HAP-1 (cell line): ENCODE measurements at regions not wholly inside any gene's neighbourhood (a gene's known extent, or its start where the extent isn't known, plus 50 kb on each side); places are given as distances from the start of the nearest gene placed in this dataset.

ENCODE experiments used
- DNase-seq, 2 experiments: peaks; one replicate each; pipeline ENCODE4 v3.0.0-alpha.2; 2016 to 2020; ENCODE audit warnings: low spot score in 2 of 2
- H3K27me3 ChIP-seq: fragments of 250-450 bp; sonication (Bioruptor Pico); 2 replicates; pipeline ENCODE4 v1.5.1; 2020; ENCODE audit warnings: low read depth, mild to moderate bottlenecking, moderate library complexity
- H3K36me3 ChIP-seq: fragments of 250-450 bp; sonication (Bioruptor Pico); replicated peaks from 2 replicates; pipeline ENCODE4 v1.5.1; 2020; ENCODE audit warnings: mild to moderate bottlenecking
- H3K4me1 ChIP-seq: fragments of 250-450 bp; sonication (Bioruptor Pico); 2 replicates; pipeline ENCODE4 v1.5.1; 2020; ENCODE audit warnings: mild to moderate bottlenecking
- H3K4me3 ChIP-seq: fragments of 250-450 bp; sonication (Bioruptor Pico); 2 replicates; pipeline ENCODE4 v1.5.1; 2020; ENCODE audit warnings: mild to moderate bottlenecking, moderate library complexity
- H3K9me3 ChIP-seq: fragments of 250-450 bp; sonication (Bioruptor Pico); 2 replicates; pipeline ENCODE4 v1.5.1; 2020; ENCODE audit warnings: mild to moderate bottlenecking, moderate library complexity
- in situ Hi-C: fragments of 300-500 bp; cut with MboI; formaldehyde crosslinking; loops from 3 replicates; pipeline ENCODE4 v1.14.3; 2020; ENCODE audit warnings: low sequenced_read_pairs, inconsistent platforms, mixed read lengths

GRCh38 chr6:62626661-62627060, 340.6 kb upstream of the KHDRBS2 start:
- H3K4me1 ChIP-seq = no peaks in the 10 kb centered on the region
- in situ Hi-C loops = no loop called here
- no peak for DNase-seq
- no peaks in the 10 kb centered on the region for H3K36me3 ChIP-seq
- no peaks in the 10 kb centered on the region for H3K9me3 ChIP-seq
- H3K4me3 ChIP-seq = no peak overlapping the region
- H3K27me3 ChIP-seq = no peaks in the 10 kb centered on the region

GRCh38 chr6:62623846-62624532, 338.0 kb upstream of the KHDRBS2 start:
- in situ Hi-C loops = no loop called here
- Histone ChIP-seq H3K4me3 (no peak overlapping the region), H3K9me3 (no peaks in the 10 kb centered on the region), H3K27me3 (no peaks in the 10 kb centered on the region), H3K36me3 (no peaks in the 10 kb centered on the region), H3K4me1 (no peaks in the 10 kb centered on the region)
- no peak for DNase-seq

DNA sequence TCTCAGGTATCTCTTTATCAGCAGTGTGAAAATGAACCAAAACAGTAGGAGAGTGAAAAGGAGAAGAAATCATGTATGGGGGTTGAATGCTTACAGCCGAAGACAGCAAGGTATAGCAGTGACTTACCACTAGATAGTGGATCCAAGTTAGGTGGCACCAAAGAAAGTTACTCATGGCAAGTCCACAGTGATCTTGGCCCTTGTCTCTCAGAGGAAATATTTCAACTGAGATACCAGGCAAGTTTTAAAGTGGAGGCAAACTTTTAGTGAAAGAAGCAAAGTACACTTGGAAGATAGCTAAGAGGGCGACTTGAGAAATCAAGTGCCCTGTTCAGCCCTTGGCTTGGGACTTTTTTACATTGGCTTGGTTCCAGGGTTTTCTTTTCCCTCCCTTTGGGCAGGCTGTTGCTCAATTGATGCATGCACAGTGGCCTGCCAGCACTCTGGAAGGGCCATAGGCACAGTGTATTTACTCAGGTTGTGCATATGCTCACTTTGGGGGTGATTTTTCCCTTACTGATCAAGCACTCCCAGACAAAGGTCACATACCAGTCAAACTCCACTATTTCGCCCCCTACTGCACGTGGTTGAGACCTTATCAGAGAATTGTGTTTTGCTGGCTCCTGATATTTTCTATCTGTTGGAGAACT, 329.5 kb upstream of the KHDRBS2 start:
- Histone ChIP-seq H3K4me1 (no peaks in the 10 kb centered on the region), H3K27me3 (no peaks in the 10 kb centered on the region), H3K4me3 (no peak overlapping the region), H3K9me3 (no peaks in the 10 kb centered on the region), H3K36me3 (no peaks in the 10 kb centered on the region)
- in situ Hi-C loops = no loop called here
- no peak for DNase-seq

DNA sequence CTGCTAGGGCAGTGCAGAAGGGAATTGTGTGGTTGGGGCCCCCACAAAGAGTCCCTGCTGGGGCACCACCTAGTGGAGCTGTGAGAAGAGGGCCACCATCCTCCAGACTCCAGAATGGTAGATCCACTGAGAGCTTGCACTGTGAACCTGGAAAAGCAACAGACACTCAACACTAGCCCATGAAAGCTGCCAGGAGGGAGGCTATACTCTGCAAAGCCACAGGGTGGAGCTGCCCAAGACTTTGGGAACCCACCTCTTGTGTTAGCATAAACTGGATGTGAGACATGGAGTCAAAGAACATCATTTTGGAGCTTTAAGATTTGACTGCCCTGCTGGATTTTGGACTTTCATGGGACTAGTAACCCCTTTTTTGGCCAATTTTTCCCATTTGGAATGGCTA, 328.4 kb upstream of the KHDRBS2 start:
- in situ Hi-C loops = no loop called here
- H3K27me3 ChIP-seq = no peaks in the 10 kb centered on the region
- no peaks in the 10 kb centered on the region for H3K36me3 ChIP-seq
- H3K4me3 ChIP-seq = no peak overlapping the region
- no peak for DNase-seq
- H3K4me1 ChIP-seq = no peaks in the 10 kb centered on the region
- no peaks in the 10 kb centered on the region for H3K9me3 ChIP-seq

DNA sequence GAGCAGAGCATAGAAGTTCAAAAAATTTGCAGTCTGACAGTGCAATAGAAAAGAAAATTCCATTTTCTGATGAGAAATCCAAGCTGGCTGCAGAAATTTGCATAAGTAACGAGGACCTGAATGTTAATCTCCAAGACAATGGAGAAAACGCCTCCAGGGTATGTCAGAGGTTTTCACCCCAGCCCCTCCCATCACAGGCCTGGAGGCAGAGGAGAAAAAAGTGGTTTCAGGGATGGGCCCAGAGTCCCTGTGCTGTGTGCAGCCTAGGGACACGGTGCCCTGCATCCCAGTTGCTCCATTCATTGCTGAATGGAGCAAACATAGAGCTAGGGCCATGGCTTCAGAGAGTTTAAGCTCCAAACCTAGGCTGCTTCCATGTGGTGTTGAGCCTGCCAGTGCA, 327.9 kb upstream of the KHDRBS2 start:
- Histone ChIP-seq H3K9me3 (no peaks in the 10 kb centered on the region), H3K4me1 (no peaks in the 10 kb centered on the region), H3K36me3 (no peaks in the 10 kb centered on the region), H3K4me3 (no peak overlapping the region), H3K27me3 (no peaks in the 10 kb centered on the region)
- DNase-seq = no peak
- in situ Hi-C loops = no loop called here

- in situ Hi-C loops = no loop called here
- DNase-seq = no peak
- H3K36me3 ChIP-seq = no peaks in the 10 kb centered on the region
- H3K27me3 ChIP-seq = no peaks in the 10 kb centered on the region
- no peak overlapping the region for H3K4me3 ChIP-seq
- H3K9me3 ChIP-seq = no peaks in the 10 kb centered on the region
- H3K4me1 ChIP-seq = no peaks in the 10 kb centered on the region
Measured at GRCh38 chr6:62612471-62612870, 326.4 kb upstream of the KHDRBS2 start.

- DNase-seq = no peak
- Histone ChIP-seq H3K9me3 (0 out of 2 replicates have a peak, but pooled peaks cover 3% of the 10 kb centered on the region), H3K36me3 (no peaks in the 10 kb centered on the region), H3K4me3 (no peak overlapping the region), H3K27me3 (no peaks in the 10 kb centered on the region), H3K4me1 (no peaks in the 10 kb centered on the region)
- in situ Hi-C loops = no loop called here
Measured at GRCh38 chr6:62570372-62570771, 284.3 kb upstream of the KHDRBS2 start.

- no peak overlapping the region for H3K4me3 ChIP-seq
- H3K9me3 ChIP-seq = no peaks in the 10 kb centered on the region
- H3K27me3 ChIP-seq = no peaks in the 10 kb centered on the region
- H3K36me3 ChIP-seq = no peaks in the 10 kb centered on the region
- no peak for DNase-seq
- no peaks in the 10 kb centered on the region for H3K4me1 ChIP-seq
- in situ Hi-C loops = no loop called here
Measured at GRCh38 chr6:62541502-62541901, 255.5 kb upstream of the KHDRBS2 start.

- no peak for DNase-seq
- in situ Hi-C loops = no loop called here
- Histone ChIP-seq H3K36me3 (no peaks in the 10 kb centered on the region), H3K27me3 (no peaks in the 10 kb centered on the region), H3K4me1 (no peaks in the 10 kb centered on the region), H3K9me3 (no peaks in the 10 kb centered on the region), H3K4me3 (no peak overlapping the region)
Measured at GRCh38 chr6:62530985-62531384, 245.0 kb upstream of the KHDRBS2 start.

- in situ Hi-C loops = no loop called here
- no peaks in the 10 kb centered on the region for H3K27me3 ChIP-seq
- no peak overlapping the region for H3K4me3 ChIP-seq
- no peak for DNase-seq
- no peaks in the 10 kb centered on the region for H3K4me1 ChIP-seq
- no peaks in the 10 kb centered on the region for H3K9me3 ChIP-seq
- no peaks in the 10 kb centered on the region for H3K36me3 ChIP-seq
Measured at GRCh38 chr6:62528894-62529526, 243.0 kb upstream of the KHDRBS2 start.

GRCh38 chr6:62523630-62524029, 237.6 kb upstream of the KHDRBS2 start:
- no peak overlapping the region for H3K4me3 ChIP-seq
- H3K27me3 ChIP-seq = no peaks in the 10 kb centered on the region
- DNase-seq = no peak
- no peaks in the 10 kb centered on the region for H3K36me3 ChIP-seq
- no peaks in the 10 kb centered on the region for H3K4me1 ChIP-seq
- H3K9me3 ChIP-seq = no peaks in the 10 kb centered on the region
- in situ Hi-C loops = no loop called here

- H3K27me3 ChIP-seq = no peaks in the 10 kb centered on the region
- H3K36me3 ChIP-seq = no peaks in the 10 kb centered on the region
- in situ Hi-C loops = no loop called here
Measured at GRCh38 chr6:62519574-62519973, 233.5 kb upstream of the KHDRBS2 start.

DNA sequence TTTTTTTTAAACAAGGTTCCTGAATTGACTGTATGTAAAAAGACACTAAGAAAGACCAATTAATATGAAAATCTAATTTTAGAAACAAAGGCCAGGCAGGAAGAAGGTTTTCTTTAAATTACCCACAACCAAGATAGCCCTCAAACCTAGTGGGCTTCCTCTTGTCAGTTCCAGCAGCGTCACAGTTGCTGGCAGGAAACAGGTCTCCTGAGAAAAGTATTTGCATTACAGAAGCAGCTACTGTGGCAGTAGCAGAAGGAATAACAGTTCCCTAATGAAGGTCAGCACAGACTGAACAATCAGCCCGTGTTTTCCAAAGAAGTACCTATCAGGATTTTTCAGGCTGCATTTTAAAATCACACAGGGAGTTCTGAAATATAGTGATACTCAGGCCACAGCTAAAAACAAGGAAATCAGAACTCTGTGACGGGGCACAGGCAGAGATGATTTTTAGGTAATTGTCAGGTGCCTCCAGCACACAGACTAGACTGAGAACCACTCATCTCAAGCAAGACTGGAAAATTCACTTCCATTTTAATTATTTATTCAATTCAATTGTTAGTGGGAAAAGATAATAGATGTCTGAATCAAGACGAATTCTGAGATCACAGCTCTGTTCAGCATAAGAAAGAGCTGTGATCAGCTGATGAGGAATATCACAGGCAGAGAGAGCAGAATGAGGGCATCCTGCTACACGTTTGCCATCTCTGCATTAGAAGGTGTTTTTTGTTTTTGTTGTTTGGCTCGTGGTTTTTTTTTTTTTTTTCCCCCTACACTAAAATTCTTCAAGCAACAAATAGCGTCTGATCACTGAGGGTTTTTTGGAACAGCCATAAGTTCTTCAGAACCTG, 230.5 kb upstream of the KHDRBS2 start:
- Histone ChIP-seq H3K4me1 (no peaks in the 10 kb centered on the region), H3K4me3 (no peak overlapping the region), H3K9me3 (no peaks in the 10 kb centered on the region), H3K27me3 (no peaks in the 10 kb centered on the region), H3K36me3 (no peaks in the 10 kb centered on the region)
- in situ Hi-C loops = no loop called here
- DNase-seq = no peak

More at GRCh38 chr6:62519574-62519973, 233.5 kb upstream of the KHDRBS2 start:
- DNase-seq = no peak
- H3K9me3 ChIP-seq = no peaks in the 10 kb centered on the region
- no peaks in the 10 kb centered on the region for H3K4me1 ChIP-seq
- H3K4me3 ChIP-seq = no peak overlapping the region
